Neural cell (in vitro differentiated cells): ENCODE measurements at regions not wholly inside any gene's neighbourhood (a gene's known extent, or its start where the extent isn't known, plus 50 kb on each side); places are given as distances from the start of the nearest gene placed in this dataset.

ENCODE experiments used
- H2AFZ ChIP-seq: fragments of 200-600, 300-800 bp; sonication (generic), shearing (Covaris generic); 2 replicates; pipeline ENCODE4 v1.6.0; 2014; ENCODE audit warnings: low read depth, mild to moderate bottlenecking, antibody characterized with exemption, low read length, moderate library complexity
- H3F3A ChIP-seq: fragments of 200-600 bp; shearing (Covaris generic); 2 replicates; pipeline ENCODE4 v1.6.1; 2016; ENCODE audit warnings: mild to moderate bottlenecking, moderate library complexity, mixed read lengths, antibody characterized with exemption, low read length; ENCODE audit not compliant: insufficient read depth, poor library complexity, severe bottlenecking
- H3K27ac ChIP-seq: fragments of 200-600, 300-800 bp; sonication (generic), shearing (Covaris generic); 2 replicates; pipeline ENCODE4 v1.5.1; 2014; ENCODE audit warnings: mild to moderate bottlenecking, low read length, moderate library complexity
- H3K27me3 ChIP-seq: fragments of 300-800, 200-600 bp; sonication (generic), shearing (Covaris generic); 2 replicates; pipeline ENCODE4 v1.6.0; 2014; ENCODE audit warnings: mild to moderate bottlenecking, low read depth, low read length, moderate library complexity; ENCODE audit not compliant: insufficient read depth
- H3K36me3 ChIP-seq: fragments of 300-800, 200-600 bp; sonication (generic), shearing (Covaris generic); 2 replicates; pipeline ENCODE4 v1.5.1; 2014; ENCODE audit warnings: mild to moderate bottlenecking, antibody characterized with exemption, low read length, moderate library complexity; ENCODE audit not compliant: insufficient read depth
- H3K4me2 ChIP-seq: fragments of 300-800, 200-600 bp; sonication (generic), shearing (Covaris generic); 2 replicates; pipeline ENCODE4 v1.6.0; 2014; ENCODE audit warnings: mild to moderate bottlenecking, low read length
- H3K4me3 ChIP-seq: fragments of 300-800, 200-600 bp; sonication (generic), shearing (Covaris generic); 2 replicates; pipeline ENCODE4 v1.5.1; 2014; ENCODE audit warnings: mild to moderate bottlenecking, low read length, moderate library complexity
- H3K79me2 ChIP-seq: fragments of 200-600 bp; shearing (Covaris generic); replicated peaks from 2 replicates; pipeline ENCODE4 v1.6.0; 2014; ENCODE audit warnings: mild to moderate bottlenecking, low read length, moderate library complexity; ENCODE audit not compliant: insufficient read depth
- H3K9ac ChIP-seq: fragments of 300-800, 200-600 bp; sonication (generic), shearing (Covaris generic); 2 replicates; pipeline ENCODE4 v1.6.1; 2016; ENCODE audit warnings: mild to moderate bottlenecking, low read length, mixed read lengths
- H3K9me2 ChIP-seq: fragments of 200-600 bp; shearing (Covaris generic); 2 replicates; pipeline ENCODE4 v1.6.1; 2016; ENCODE audit warnings: mild to moderate bottlenecking, low read length, mixed read lengths; ENCODE audit not compliant: insufficient read depth
- H3K9me3 ChIP-seq: fragments of 200-600, 300-800 bp; sonication (generic), shearing (Covaris generic); 2 replicates; pipeline ENCODE4 v1.6.1; 2016; ENCODE audit warnings: mild to moderate bottlenecking, mixed run types, low read length, moderate library complexity, mixed read lengths
- H4K20me1 ChIP-seq: fragments of 200-600 bp; shearing (Covaris generic); 2 replicates; pipeline ENCODE4 v1.6.1; 2016; ENCODE audit warnings: mild to moderate bottlenecking, mixed run types; ENCODE audit not compliant: insufficient read depth
- EP300 ChIP-seq: fragments of 450-650 bp; conservative IDR thresholded peaks from 2 replicates; pipeline ENCODE4 v1.6.1; 2014; ENCODE audit warnings: antibody characterized with exemption, mild to moderate bottlenecking, moderate library complexity; ENCODE audit not compliant: poor library complexity, severe bottlenecking
- EZH2 ChIP-seq: fragments of 200-600, 300-800 bp; shearing (Covaris generic), sonication (generic); IDR thresholded peaks from 2 replicates; pipeline ENCODE4 v1.6.1; 2014; ENCODE audit warnings: antibody characterized with exemption, low read length, borderline replicate concordance, mild to moderate bottlenecking; ENCODE audit not compliant: insufficient read depth, poor library complexity, severe bottlenecking
- MXI1 ChIP-seq: fragments of 450-650 bp; conservative IDR thresholded peaks from 2 replicates; pipeline ENCODE4 v1.6.1; 2014; ENCODE audit warnings: antibody characterized with exemption, mild to moderate bottlenecking; ENCODE audit not compliant: poor library complexity, severe bottlenecking
- POLR2AphosphoS5 ChIP-seq: IDR thresholded peaks from 2 replicates; pipeline ENCODE4 v1.6.1; 2012
- RAD21 ChIP-seq: fragments of 450-650 bp; conservative IDR thresholded peaks from 2 replicates; pipeline ENCODE4 v1.6.1; 2014; ENCODE audit warnings: antibody characterized with exemption, mild to moderate bottlenecking, moderate library complexity
- SMC3 ChIP-seq: fragments of 450-650 bp; conservative IDR thresholded peaks from 2 replicates; pipeline ENCODE4 v1.6.1; 2014; ENCODE audit warnings: antibody characterized with exemption, mild to moderate bottlenecking, moderate library complexity; ENCODE audit not compliant: poor library complexity
- TAF1 ChIP-seq: IDR thresholded peaks from 2 replicates; pipeline ENCODE4 v1.6.1; 2012; ENCODE audit warnings: low read depth
- TF ChIP-seq, protein P1 (sequence below): fragments of 450-650 bp; IDR thresholded peaks from 2 replicates; pipeline ENCODE4 v1.5.1; 2014; ENCODE audit warnings: antibody characterized with exemption, mild to moderate bottlenecking, moderate library complexity; ENCODE audit not compliant: poor library complexity, severe bottlenecking
- TF ChIP-seq, protein P2 (sequence below): IDR thresholded peaks from 2 replicates; pipeline ENCODE4 v1.6.1; 2012; ENCODE audit warnings: borderline replicate concordance

DNA sequence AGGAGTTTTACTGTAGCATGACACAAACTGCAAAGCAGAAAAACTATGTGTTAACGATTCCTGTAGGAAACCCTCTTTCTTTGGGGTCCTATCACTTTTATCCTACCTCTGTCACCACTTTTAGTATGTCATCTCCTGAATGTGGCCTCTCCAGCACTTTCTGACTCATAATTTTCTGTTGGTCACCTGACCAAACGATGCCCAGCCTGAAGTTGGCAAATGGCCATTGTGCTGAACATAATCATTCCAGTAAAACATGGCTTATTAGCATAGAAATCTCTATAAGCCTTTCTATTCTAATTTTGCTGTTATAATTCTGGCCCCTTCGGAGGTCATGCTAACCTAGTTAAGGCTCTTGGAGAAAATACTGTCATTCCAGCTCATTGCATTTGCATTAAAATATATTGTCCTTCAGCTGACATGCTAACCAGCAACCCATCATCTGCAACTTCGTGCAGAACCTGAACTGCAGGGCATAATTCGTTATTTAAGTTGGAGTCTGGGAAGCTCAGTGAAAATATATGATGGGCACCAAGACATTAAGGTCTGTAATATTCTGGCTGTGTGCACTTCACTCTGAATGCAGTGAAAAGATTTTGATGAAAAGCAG is 140.3 kb downstream of the NMUR2 start:
- H2AFZ ChIP-seq, result no peak overlapping the region
- no peak overlapping the region for H3K4me3 ChIP-seq
- TF ChIP-seq TAF1 (no peak), RAD21 (no peak), MXI1 (no peak), SMC3 (no peak)
- TF ChIP-seq, protein P1, sequence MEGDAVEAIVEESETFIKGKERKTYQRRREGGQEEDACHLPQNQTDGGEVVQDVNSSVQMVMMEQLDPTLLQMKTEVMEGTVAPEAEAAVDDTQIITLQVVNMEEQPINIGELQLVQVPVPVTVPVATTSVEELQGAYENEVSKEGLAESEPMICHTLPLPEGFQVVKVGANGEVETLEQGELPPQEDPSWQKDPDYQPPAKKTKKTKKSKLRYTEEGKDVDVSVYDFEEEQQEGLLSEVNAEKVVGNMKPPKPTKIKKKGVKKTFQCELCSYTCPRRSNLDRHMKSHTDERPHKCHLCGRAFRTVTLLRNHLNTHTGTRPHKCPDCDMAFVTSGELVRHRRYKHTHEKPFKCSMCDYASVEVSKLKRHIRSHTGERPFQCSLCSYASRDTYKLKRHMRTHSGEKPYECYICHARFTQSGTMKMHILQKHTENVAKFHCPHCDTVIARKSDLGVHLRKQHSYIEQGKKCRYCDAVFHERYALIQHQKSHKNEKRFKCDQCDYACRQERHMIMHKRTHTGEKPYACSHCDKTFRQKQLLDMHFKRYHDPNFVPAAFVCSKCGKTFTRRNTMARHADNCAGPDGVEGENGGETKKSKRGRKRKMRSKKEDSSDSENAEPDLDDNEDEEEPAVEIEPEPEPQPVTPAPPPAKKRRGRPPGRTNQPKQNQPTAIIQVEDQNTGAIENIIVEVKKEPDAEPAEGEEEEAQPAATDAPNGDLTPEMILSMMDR, result no peak
- TF ChIP-seq, protein P2, sequence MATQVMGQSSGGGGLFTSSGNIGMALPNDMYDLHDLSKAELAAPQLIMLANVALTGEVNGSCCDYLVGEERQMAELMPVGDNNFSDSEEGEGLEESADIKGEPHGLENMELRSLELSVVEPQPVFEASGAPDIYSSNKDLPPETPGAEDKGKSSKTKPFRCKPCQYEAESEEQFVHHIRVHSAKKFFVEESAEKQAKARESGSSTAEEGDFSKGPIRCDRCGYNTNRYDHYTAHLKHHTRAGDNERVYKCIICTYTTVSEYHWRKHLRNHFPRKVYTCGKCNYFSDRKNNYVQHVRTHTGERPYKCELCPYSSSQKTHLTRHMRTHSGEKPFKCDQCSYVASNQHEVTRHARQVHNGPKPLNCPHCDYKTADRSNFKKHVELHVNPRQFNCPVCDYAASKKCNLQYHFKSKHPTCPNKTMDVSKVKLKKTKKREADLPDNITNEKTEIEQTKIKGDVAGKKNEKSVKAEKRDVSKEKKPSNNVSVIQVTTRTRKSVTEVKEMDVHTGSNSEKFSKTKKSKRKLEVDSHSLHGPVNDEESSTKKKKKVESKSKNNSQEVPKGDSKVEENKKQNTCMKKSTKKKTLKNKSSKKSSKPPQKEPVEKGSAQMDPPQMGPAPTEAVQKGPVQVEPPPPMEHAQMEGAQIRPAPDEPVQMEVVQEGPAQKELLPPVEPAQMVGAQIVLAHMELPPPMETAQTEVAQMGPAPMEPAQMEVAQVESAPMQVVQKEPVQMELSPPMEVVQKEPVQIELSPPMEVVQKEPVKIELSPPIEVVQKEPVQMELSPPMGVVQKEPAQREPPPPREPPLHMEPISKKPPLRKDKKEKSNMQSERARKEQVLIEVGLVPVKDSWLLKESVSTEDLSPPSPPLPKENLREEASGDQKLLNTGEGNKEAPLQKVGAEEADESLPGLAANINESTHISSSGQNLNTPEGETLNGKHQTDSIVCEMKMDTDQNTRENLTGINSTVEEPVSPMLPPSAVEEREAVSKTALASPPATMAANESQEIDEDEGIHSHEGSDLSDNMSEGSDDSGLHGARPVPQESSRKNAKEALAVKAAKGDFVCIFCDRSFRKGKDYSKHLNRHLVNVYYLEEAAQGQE, result no peak
- no peak overlapping the region for H3K4me2 ChIP-seq
- no peaks in the 10 kb centered on the region for H3F3A ChIP-seq
- H3K36me3 ChIP-seq, result no peaks in the 10 kb centered on the region
- no peaks in the 10 kb centered on the region for H3K27me3 ChIP-seq
- no peaks in the 10 kb centered on the region for H4K20me1 ChIP-seq
- no peaks in the 10 kb centered on the region for H3K9me2 ChIP-seq
- no peak overlapping the region for H3K9ac ChIP-seq
- H3K79me2 ChIP-seq, result no peaks in the 10 kb centered on the region
- no peaks in the 10 kb centered on the region for H3K9me3 ChIP-seq
- H3K27ac ChIP-seq, result no peak overlapping the region

DNA sequence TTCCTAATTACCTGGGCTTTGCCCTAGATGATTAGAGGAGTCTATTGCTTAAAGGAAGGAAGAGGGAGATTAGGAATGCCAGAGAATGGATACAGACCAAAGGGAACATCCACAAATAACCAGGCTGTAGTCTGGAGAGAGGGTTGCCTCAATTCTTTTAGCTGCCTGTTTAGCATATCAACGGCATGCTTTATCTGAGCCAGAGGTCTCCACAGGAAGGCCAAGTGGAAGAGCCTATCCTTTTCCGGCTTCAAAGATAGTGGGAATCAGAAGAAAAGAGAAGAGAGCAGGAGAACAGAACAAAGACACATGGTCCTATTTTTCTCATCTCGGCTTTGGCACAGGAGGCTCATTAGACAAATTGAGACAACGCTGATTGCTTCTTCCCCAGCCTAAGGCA is 142.4 kb downstream of the NMUR2 start:
- Histone ChIP-seq H3F3A (no peaks in the 10 kb centered on the region), H3K4me2 (no peak overlapping the region), H3K79me2 (no peaks in the 10 kb centered on the region), H3K4me3 (no peak overlapping the region), H3K9me2 (no peaks in the 10 kb centered on the region), H3K9me3 (no peaks in the 10 kb centered on the region), H3K36me3 (no peaks in the 10 kb centered on the region), H3K9ac (no peak overlapping the region), H3K27me3 (no peaks in the 10 kb centered on the region), H4K20me1 (no peaks in the 10 kb centered on the region), H3K27ac (no peak overlapping the region), H2AFZ (no peak overlapping the region)
- TF ChIP-seq EP300 (no peak), TAF1 (no peak), MXI1 (no peak), RAD21 (no peak), EZH2 (no peak), POLR2AphosphoS5 (no peak), SMC3 (no peak)
- TF ChIP-seq, protein P1, result no peak
